Activated CD4-positive, alpha-beta T cell treated with anti-CD3 and anti-CD28 coated beads, Interleukin-2, Interleukin-6, amounts not matched to agents 100 ng/mL and 50 ng/mL, durations not matched to agents 16 hours and 8 hours (primary cell): ENCODE measurements at regions not wholly inside any gene's neighbourhood (a gene's known extent, or its start where the extent isn't known, plus 50 kb on each side); places are given as distances from the start of the nearest gene placed in this dataset.
"Not testable (repeated sequence)": the region's sequence is repeated elsewhere in the genome, so short reads cannot be mapped to it uniquely, and the experiment has no call there.

Source experiments
- DNase-seq: peaks from one replicate; pipeline ENCODE4 v3.0.0-alpha.2; 2020

- DNase-seq, result no peak
Measured at GRCh38 chr16:27600381-27600780, 50.4 kb downstream of the KATNIP start.

GRCh38 chr16:27602103-27602502, 52.2 kb downstream of the KATNIP start:
- DNase-seq, result no peak

- DNase-seq, result peak; percentile 55
Measured at GRCh38 chr16:27605500-27606106, 55.7 kb downstream of the KATNIP start.

- DNase-seq, result no peak
Measured at GRCh38 chr16:27611340-27611739, 61.4 kb downstream of the KATNIP start.

- DNase-seq, result no peak
Measured at GRCh38 chr16:27613238-27613791, 63.4 kb downstream of the KATNIP start.

- no peak for DNase-seq
Measured at GRCh38 chr16:27617665-27618064, 67.7 kb downstream of the KATNIP start.

- DNase-seq, result no peak
Measured at GRCh38 chr16:27618165-27618564, 68.2 kb downstream of the KATNIP start.

- no peak for DNase-seq
Measured at GRCh38 chr16:27618606-27619327, 68.8 kb downstream of the KATNIP start.

- DNase-seq, result no peak
Measured at GRCh38 chr16:27620541-27620940, 70.6 kb downstream of the KATNIP start.

- no peak for DNase-seq
Measured at GRCh38 chr16:27624154-27625049, 74.5 kb downstream of the KATNIP start.

GRCh38 chr16:27625050-27625697, 75.2 kb downstream of the KATNIP start:
- DNase-seq, result no peak

GRCh38 chr16:27627136-27627535, 77.2 kb downstream of the KATNIP start:
- DNase-seq, result no peak

GRCh38 chr16:27628241-27628942, 78.4 kb downstream of the KATNIP start:
- no peak for DNase-seq

- DNase-seq, result not testable (repeated sequence)
Measured at GRCh38 chr16:27628943-27629462, 79.1 kb downstream of the KATNIP start.

GRCh38 chr16:27632216-27632615, 82.3 kb downstream of the KATNIP start:
- no peak for DNase-seq

- DNase-seq, result no peak
Measured at GRCh38 chr16:27633221-27633620, 83.3 kb downstream of the KATNIP start.

- DNase-seq, result no peak
Measured at GRCh38 chr16:27633721-27634120, 83.8 kb downstream of the KATNIP start.

GRCh38 chr16:27634779-27635178, 84.8 kb downstream of the KATNIP start:
- DNase-seq, result no peak

- no peak for DNase-seq
Measured at GRCh38 chr16:27636453-27637240, 86.7 kb downstream of the KATNIP start.

- DNase-seq, result no peak
Measured at GRCh38 chr16:27638833-27639560, 89.1 kb downstream of the KATNIP start.
